IMR-90 (cell line): ENCODE measurements at regions not wholly inside any gene's neighbourhood (a gene's known extent, or its start where the extent isn't known, plus 50 kb on each side); places are given as distances from the start of the nearest gene placed in this dataset.

Source experiments
- ATAC-seq: fragments of 200-7000 bp; cut with Tn5 transposase; 2 replicates; pipeline ENCODE4 v1.9.1; 2020; ENCODE audit warnings: low read depth, mild to moderate bottlenecking, moderate library complexity
- BruUV-seq: library from RNA; stranded (reverse); fragments of 400-500 nt; replicated peaks from 2 replicates; lab custom pipeline; 2021; lab: Mats Ljungman, UMichigan
- CTCF ChIA-PET: fragments of 300-600 bp; formaldehyde crosslinking; extraction: SDS; loops from one replicate; lab custom pipeline; 2021; ENCODE audit warnings: antibody characterized with exemption; lab: Yijun Ruan, JAX
- POLR2A ChIA-PET: fragments of 300-600 bp; sonication (Branson Sonifier 250); formaldehyde crosslinking; loops from one replicate; lab custom pipeline; 2022; ENCODE audit warnings: antibody characterized with exemption; ENCODE audit not compliant: unreplicated experiment; lab: Charles Lee
- DNase-seq: peaks from one replicate; pipeline ENCODE4 v3.0.0; 2013
- H2AFZ ChIP-seq: replicated peaks from 2 replicates; pipeline ENCODE3; 2013; ENCODE audit warnings: low read length, mild to moderate bottlenecking; ENCODE audit not compliant: poor library complexity
- H2AK5ac ChIP-seq: 2 replicates; pipeline ENCODE4 v1.6.1; 2013; ENCODE audit warnings: low read depth, low read length, inconsistent platforms
- H2AK9ac ChIP-seq: replicated peaks from 2 replicates; pipeline ENCODE3; 2013; ENCODE audit warnings: mild to moderate bottlenecking, low read depth, low read length, moderate library complexity; ENCODE audit not compliant: poor library complexity
- H2BK120ac ChIP-seq: 2 replicates; pipeline ENCODE4 v1.6.1; 2013; ENCODE audit warnings: low read depth, low read length, inconsistent platforms
- H2BK15ac ChIP-seq: 3 replicates; pipeline ENCODE4 v1.6.1; 2013; ENCODE audit warnings: low read depth, low read length, inconsistent platforms
- H2BK20ac ChIP-seq: 2 replicates; pipeline ENCODE4 v1.6.1; 2013; ENCODE audit warnings: low read depth, mild to moderate bottlenecking, inconsistent platforms, low read length, moderate library complexity
- H2BK5ac ChIP-seq: 2 replicates; pipeline ENCODE4 v1.6.1; 2013; ENCODE audit warnings: mild to moderate bottlenecking, low read depth, low read length, inconsistent platforms; ENCODE audit not compliant: poor library complexity, severe bottlenecking
- H3K14ac ChIP-seq: replicated peaks from 2 replicates; pipeline ENCODE4 v1.6.1; 2013; ENCODE audit warnings: low read depth, low read length, inconsistent platforms
- H3K18ac ChIP-seq: 2 replicates; pipeline ENCODE4 v1.6.1; 2013; ENCODE audit warnings: low read depth, low read length, control low read depth
- H3K23ac ChIP-seq: 2 replicates; pipeline ENCODE4 v1.6.1; 2013; ENCODE audit warnings: low read depth, low read length, inconsistent platforms
- H3K27ac ChIP-seq: 2 replicates; pipeline ENCODE4 v1.5.1; 2013; ENCODE audit warnings: mild to moderate bottlenecking, control low read depth, low read length; ENCODE audit not compliant: insufficient read depth
- H3K27me3 ChIP-seq: 2 replicates; pipeline ENCODE4 v1.6.1; 2013; ENCODE audit warnings: low read length; ENCODE audit not compliant: control insufficient read depth, insufficient read depth
- H3K36me3 ChIP-seq: 2 replicates; pipeline ENCODE4 v1.6.1; 2013; ENCODE audit warnings: low read length, mixed read lengths; ENCODE audit not compliant: control insufficient read depth, insufficient read depth
- H3K4ac ChIP-seq: 2 replicates; pipeline ENCODE4 v1.6.1; 2013; ENCODE audit warnings: low read depth, low read length, inconsistent platforms
- H3K4me1 ChIP-seq: 2 replicates; pipeline ENCODE4 v1.6.1; 2013; ENCODE audit warnings: low read length, mixed read lengths; ENCODE audit not compliant: control insufficient read depth, insufficient read depth
- H3K4me2 ChIP-seq: 2 replicates; pipeline ENCODE4 v1.6.1; 2013; ENCODE audit warnings: low read depth, mild to moderate bottlenecking, control low read depth, low read length, moderate library complexity
- H3K4me3 ChIP-seq: 2 replicates; pipeline ENCODE4 v1.5.1; 2013; ENCODE audit warnings: low read depth, mild to moderate bottlenecking, control low read depth, low read length, moderate library complexity; ENCODE audit not compliant: insufficient read depth
- H3K56ac ChIP-seq: 2 replicates; pipeline ENCODE4 v1.6.1; 2013; ENCODE audit warnings: low read length, inconsistent platforms; ENCODE audit not compliant: insufficient read depth; ENCODE audit errors: extremely low read depth
- H3K79me1 ChIP-seq, 2 experiments: 2 replicates each; pipeline ENCODE4 v1.6.1; 2013; ENCODE audit warnings: low read length in 2 of 2, inconsistent platforms in 1 of 2, low read depth in 1 of 2
- H3K9ac ChIP-seq: 2 replicates; pipeline ENCODE4 v1.6.1; 2013; ENCODE audit warnings: low read depth, low read length, control low read depth
- H3K9me1 ChIP-seq: 2 replicates; pipeline ENCODE4 v1.6.1; 2013; ENCODE audit warnings: low read length, inconsistent platforms; ENCODE audit not compliant: insufficient read depth
- H3K9me3 ChIP-seq: 2 replicates; pipeline ENCODE4 v1.6.1; 2013; ENCODE audit warnings: low read length; ENCODE audit not compliant: control insufficient read depth, insufficient read depth
- H4K20me1 ChIP-seq: 2 replicates; pipeline ENCODE4 v1.6.1; 2013; ENCODE audit warnings: low read length, inconsistent platforms; ENCODE audit not compliant: insufficient read depth
- H4K5ac ChIP-seq: 2 replicates; pipeline ENCODE4 v1.6.1; 2013; ENCODE audit warnings: mild to moderate bottlenecking, low read depth, low read length, control low read depth
- H4K8ac ChIP-seq, 2 experiments: 2 replicates each; pipeline ENCODE4 v1.6.1; 2013; ENCODE audit warnings: low read depth in 2 of 2, low read length in 2 of 2, control low read depth in 1 of 2, inconsistent platforms in 1 of 2
- H4K91ac ChIP-seq: 2 replicates; pipeline ENCODE4 v1.6.1; 2013; ENCODE audit warnings: low read depth, low read length, inconsistent platforms; ENCODE audit not compliant: insufficient read depth
- BHLHE40 ChIP-seq: fragments of 150-350 bp; IDR thresholded peaks from 2 replicates; pipeline ENCODE4 v1.6.1; 2016; ENCODE audit warnings: mild to moderate bottlenecking, low read depth, low read length
- CEBPB ChIP-seq: IDR thresholded peaks from 2 replicates; pipeline ENCODE4 v1.6.1; 2012; ENCODE audit warnings: low read depth, low read length, improper control_type of control experiment
- CHD1 ChIP-seq: IDR thresholded peaks from 2 replicates; pipeline ENCODE4 v1.6.1; 2012; ENCODE audit warnings: low read depth, low read length, improper control_type of control experiment
- CTCF ChIP-seq: conservative IDR thresholded peaks from 2 replicates; pipeline ENCODE4 v1.5.1; 2012; ENCODE audit warnings: mild to moderate bottlenecking, low read depth, low read length, improper control_type of control experiment
- FOS ChIP-seq: fragments of 150-350 bp; IDR thresholded peaks from 2 replicates; pipeline ENCODE4 v1.6.1; 2016; ENCODE audit warnings: low read depth, low read length
- MAFK ChIP-seq: IDR thresholded peaks from 2 replicates; pipeline ENCODE4 v1.6.1; 2012; ENCODE audit warnings: low read depth, low read length, improper control_type of control experiment
- MAZ ChIP-seq: IDR thresholded peaks from 2 replicates; pipeline ENCODE4 v1.6.1; 2012; ENCODE audit warnings: low read depth, mild to moderate bottlenecking, low read length, improper control_type of control experiment, moderate library complexity, borderline replicate concordance
- MXI1 ChIP-seq: IDR thresholded peaks from 2 replicates; pipeline ENCODE4 v1.6.1; 2012; ENCODE audit warnings: low read depth, mild to moderate bottlenecking, low read length, moderate library complexity, borderline replicate concordance
- NFE2L2 ChIP-seq: fragments of 150-350 bp; IDR thresholded peaks from 2 replicates; pipeline ENCODE4 v1.6.1; 2016; ENCODE audit warnings: low read depth, mild to moderate bottlenecking, low read length
- POLR2A ChIP-seq: IDR thresholded peaks from 2 replicates; pipeline ENCODE4 v1.6.1; 2012; ENCODE audit warnings: mild to moderate bottlenecking, low read depth, low read length
- RAD21 ChIP-seq: IDR thresholded peaks from 2 replicates; pipeline ENCODE4 v1.6.1; 2012; ENCODE audit warnings: low read length, improper control_type of control experiment
- RCOR1 ChIP-seq: IDR thresholded peaks from 2 replicates; pipeline ENCODE4 v1.6.1; 2012; ENCODE audit warnings: mild to moderate bottlenecking, low read length, improper control_type of control experiment; ENCODE audit not compliant: insufficient replicate concordance
- SMC3 ChIP-seq: fragments of 150-350 bp; IDR thresholded peaks from 2 replicates; pipeline ENCODE4 v1.6.1; 2016; ENCODE audit warnings: low read depth, mild to moderate bottlenecking, antibody characterized with exemption, low read length, moderate library complexity
- USF2 ChIP-seq: fragments of 150-350 bp; IDR thresholded peaks from 2 replicates; pipeline ENCODE4 v1.6.1; 2017; ENCODE audit warnings: mild to moderate bottlenecking, antibody characterized with exemption, low read length, low read depth
- WGBS, 2 experiments: methylation state at CpG; one replicate each; pipeline versions ENCODE4 v1.1.5 to v1.1.7; 2013; ENCODE audit warnings: missing lambda C conversion rate in 2 of 2; ENCODE audit not compliant: insufficient read length in 1 of 2; ENCODE audit errors: extremely low coverage in 2 of 2; 5-methylcytosine and 5-hydroxymethylcytosine counted together
- dilution Hi-C: fragments of 300-500 bp; cut with HindIII; formaldehyde crosslinking; loops from one replicate; pipeline ENCODE4 v1.14.3; 2018; ENCODE audit warnings: low sequenced_read_pairs; ENCODE audit not compliant: unreplicated experiment
- in situ Hi-C: fragments of 300-500 bp; cut with MboI; formaldehyde crosslinking; loops from 3 replicates; pipeline ENCODE4 v1.14.3; 2019; ENCODE audit warnings: low sequenced_read_pairs, inconsistent platforms, mixed read lengths
- intact Hi-C: fragments of 100-400 bp; cut with micrococcal nuclease; formaldehyde crosslinking; loops from 2 replicates; pipeline ENCODE4 v1.10.0; 2022
- TF ChIP-seq, protein P1 (sequence below): fragments of 150-350 bp; IDR thresholded peaks from 2 replicates; pipeline ENCODE4 v1.6.1; 2016; ENCODE audit warnings: low read depth, mild to moderate bottlenecking, low read length, moderate library complexity, borderline replicate concordance

DNA sequence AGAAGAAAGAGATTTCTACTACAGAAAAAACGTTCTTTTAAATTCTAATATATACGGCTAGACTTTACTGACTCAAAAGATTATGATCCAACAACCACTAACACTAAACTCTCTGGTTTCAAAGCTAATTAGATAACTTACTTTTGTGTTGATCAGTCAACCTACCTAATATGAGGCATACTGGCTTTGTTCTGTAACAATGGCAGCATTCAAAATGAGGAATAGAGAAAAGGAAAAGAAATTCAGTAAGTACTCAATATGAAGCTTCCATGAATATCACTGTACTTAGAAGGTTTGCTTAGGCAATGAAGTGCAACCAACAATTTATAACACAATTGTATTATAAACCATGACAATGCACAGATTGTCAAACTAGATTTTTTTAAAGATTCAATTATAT lies 430.5 kb upstream of the PMFBP1 start:
- Histone ChIP-seq H2AFZ (no peak overlapping the region), H3K9me1 (no peaks in the 10 kb centered on the region)

More for the DNA sequence above, 430.5 kb upstream of the PMFBP1 start:
- WGBS, 2 experiments, result no CpG with 5 or more reads among the region's 2 CpGs
- Histone ChIP-seq H3K56ac (no peak overlapping the region), H3K79me1 (no peaks in the 10 kb centered on the region; a peak in 1 of 4 replicates), H2AK5ac (no peak overlapping the region), H3K14ac (no peak overlapping the region), H3K27ac (no peak overlapping the region), H3K4me1 (no peaks in the 10 kb centered on the region), H3K27me3 (no peaks in the 10 kb centered on the region), H3K9ac (no peak overlapping the region), H4K20me1 (no peaks in the 10 kb centered on the region), H4K5ac (no peak overlapping the region), H2BK15ac (no peak overlapping the region), H2BK20ac (no peak overlapping the region), H4K91ac (no peak overlapping the region), H3K18ac (no peak overlapping the region), H3K4ac (no peak overlapping the region), H3K36me3 (no peaks in the 10 kb centered on the region), H3K9me3 (no peaks in the 10 kb centered on the region), H3K23ac (no peak overlapping the region), H2AK9ac (no peak overlapping the region), H2BK5ac (no peak overlapping the region), H3K4me2 (no peak overlapping the region), H4K8ac (no peak overlapping the region), H2BK120ac (no peak overlapping the region), H3K4me3 (no peak overlapping the region)
- no TSS peak for BruUV-seq
- TF ChIP-seq FOS (no peak), USF2 (no peak), SMC3 (no peak), BHLHE40 (no peak), CHD1 (no peak), CEBPB (no peak), RAD21 (no peak), MAZ (no peak), MAFK (no peak), NFE2L2 (no peak), CTCF (no peak), MXI1 (no peak), POLR2A (no peak), RCOR1 (no peak)
- TF ChIP-seq, protein P1, sequence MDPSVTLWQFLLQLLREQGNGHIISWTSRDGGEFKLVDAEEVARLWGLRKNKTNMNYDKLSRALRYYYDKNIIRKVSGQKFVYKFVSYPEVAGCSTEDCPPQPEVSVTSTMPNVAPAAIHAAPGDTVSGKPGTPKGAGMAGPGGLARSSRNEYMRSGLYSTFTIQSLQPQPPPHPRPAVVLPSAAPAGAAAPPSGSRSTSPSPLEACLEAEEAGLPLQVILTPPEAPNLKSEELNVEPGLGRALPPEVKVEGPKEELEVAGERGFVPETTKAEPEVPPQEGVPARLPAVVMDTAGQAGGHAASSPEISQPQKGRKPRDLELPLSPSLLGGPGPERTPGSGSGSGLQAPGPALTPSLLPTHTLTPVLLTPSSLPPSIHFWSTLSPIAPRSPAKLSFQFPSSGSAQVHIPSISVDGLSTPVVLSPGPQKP, result no peak
- ChIA-PET POLR2A (no interaction called here), CTCF (no interaction called here)
- intact Hi-C loops (no loop called here), dilution Hi-C loops (no loop called here), in situ Hi-C loops (no loop called here)
- ATAC-seq (no peak), DNase-seq (no peak)
